Right lobe of liver (tissue), 6 donors: ENCODE measurements at regions not wholly inside any gene's neighbourhood (a gene's known extent, or its start where the extent isn't known, plus 50 kb on each side); places are given as distances from the start of the nearest gene placed in this dataset.

ENCODE experiments used
- ATAC-seq, 4 donors: fragments of 200-7000 bp; cut with Tn5 transposase; one replicate each; pipeline ENCODE4 v1.9.1; 2020; ENCODE audit warnings: mild to moderate bottlenecking in 4 of 4, moderate library complexity in 4 of 4
- DNase-seq, 3 donors: peaks; one replicate each; pipeline ENCODE4 v3.0.0-alpha.2; 2020
- H3K27ac ChIP-seq, 3 donors: fragments of 200-600 bp; one replicate each; pipeline ENCODE4 v1.8.0; 2022
- H3K27me3 ChIP-seq, 2 donors: fragments of 200-600 bp; one replicate each; pipeline ENCODE4 v1.8.0; 2022
- H3K36me3 ChIP-seq, 4 donors: fragments of 200-600 bp; sonication (generic) in 1 of 4; one replicate each; pipeline versions ENCODE4 v1.5.1 to v1.8.0; 2017 to 2022; ENCODE audit warnings: control low read depth in 1 of 4
- H3K4me1 ChIP-seq, 4 donors: fragments of 200-600 bp; sonication (generic) in 1 of 4; one replicate each; pipeline versions ENCODE4 v1.5.1 to v1.8.0; 2017 to 2022; ENCODE audit warnings: control low read depth in 1 of 4
- H3K4me3 ChIP-seq, 3 donors: fragments of 200-600 bp; one replicate each; pipeline ENCODE4 v1.8.0; 2022
- H3K9me3 ChIP-seq, 4 donors: fragments of 200-600 bp; sonication (generic) in 1 of 4; one replicate each; pipeline versions ENCODE4 v1.5.1 to v1.8.0; 2017 to 2022; ENCODE audit warnings: control low read depth in 1 of 4
- POLR2A ChIP-seq: fragments of 450-650 bp; IDR thresholded peaks from one replicate; pipeline ENCODE4 v1.6.1; 2017; ENCODE audit warnings: antibody characterized with exemption, mild to moderate bottlenecking
- WGBS: methylation state at CpG from one replicate; pipeline ENCODE4 v1.1.6; 2018; ENCODE audit warnings: low coverage, low lambda C conversion rate; ENCODE audit not compliant: insufficient coverage; ENCODE audit errors: missing lambda C conversion rate; 5-methylcytosine and 5-hydroxymethylcytosine counted together
- intact Hi-C, 2 donors: fragments of 100-400 bp; cut with DNase I; formaldehyde crosslinking; loops; one replicate each; pipeline versions ENCODE4 v1.11.2 to v1.14.1; 2022
- TF ChIP-seq, protein P1 (sequence below), 4 donors: fragments of 200-600 bp in 3 of 4; fragments of 450-650 bp in 1 of 4; IDR thresholded peaks; one replicate each; pipeline versions ENCODE4 v1.5.1 to v1.8.0; 2016 to 2022; ENCODE audit warnings: antibody characterized with exemption in 4 of 4, mild to moderate bottlenecking in 2 of 4
- donor health status: DM: no; HTN: yes; CAD: no.
- donor health status: DM: no; HTN: no; CAD: no.
- donor health status: DM: no; HTN: no; CAD: no.
- donor health status: DM: no; HTN: yes; CAD: no.
- donor health status: DM: no; HTN: yes; CAD: no.

DNA sequence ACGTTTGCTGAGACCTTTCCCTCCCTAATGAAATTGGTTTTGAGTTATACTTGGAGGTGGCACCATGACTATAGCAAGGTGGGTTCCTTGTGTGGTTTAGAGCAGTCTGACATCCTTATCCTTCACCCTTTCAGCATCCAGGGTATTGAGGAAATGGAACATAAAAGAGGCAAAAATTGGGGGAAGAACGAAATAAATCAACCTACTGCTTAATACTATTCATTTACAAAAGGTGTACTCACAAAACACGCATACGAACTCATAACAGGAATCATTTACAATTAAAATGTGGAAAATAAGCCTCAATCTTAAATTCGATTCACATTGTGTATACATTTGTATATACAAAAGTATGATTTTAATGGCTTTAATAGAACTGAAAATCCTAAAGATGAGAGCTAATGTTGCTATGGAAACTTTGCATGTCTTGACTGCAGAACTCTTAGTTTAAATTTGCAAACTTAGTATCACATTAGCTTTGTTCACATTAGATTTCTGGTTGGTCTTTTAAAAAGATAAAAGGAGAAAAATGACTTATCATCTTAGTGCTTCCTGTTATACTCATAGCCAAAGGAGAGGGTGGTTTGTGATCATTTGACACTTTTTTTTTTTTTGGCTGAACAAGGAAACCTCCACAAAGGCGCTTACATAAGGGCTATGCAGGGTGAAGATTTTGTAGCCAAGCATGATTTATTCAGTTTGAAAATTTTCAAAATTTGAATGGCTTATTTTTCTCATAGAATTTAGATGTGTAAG lies 76.1 kb upstream of the ATXN1 start:
- TF ChIP-seq POLR2A: no peak
- TF ChIP-seq, protein P1, sequence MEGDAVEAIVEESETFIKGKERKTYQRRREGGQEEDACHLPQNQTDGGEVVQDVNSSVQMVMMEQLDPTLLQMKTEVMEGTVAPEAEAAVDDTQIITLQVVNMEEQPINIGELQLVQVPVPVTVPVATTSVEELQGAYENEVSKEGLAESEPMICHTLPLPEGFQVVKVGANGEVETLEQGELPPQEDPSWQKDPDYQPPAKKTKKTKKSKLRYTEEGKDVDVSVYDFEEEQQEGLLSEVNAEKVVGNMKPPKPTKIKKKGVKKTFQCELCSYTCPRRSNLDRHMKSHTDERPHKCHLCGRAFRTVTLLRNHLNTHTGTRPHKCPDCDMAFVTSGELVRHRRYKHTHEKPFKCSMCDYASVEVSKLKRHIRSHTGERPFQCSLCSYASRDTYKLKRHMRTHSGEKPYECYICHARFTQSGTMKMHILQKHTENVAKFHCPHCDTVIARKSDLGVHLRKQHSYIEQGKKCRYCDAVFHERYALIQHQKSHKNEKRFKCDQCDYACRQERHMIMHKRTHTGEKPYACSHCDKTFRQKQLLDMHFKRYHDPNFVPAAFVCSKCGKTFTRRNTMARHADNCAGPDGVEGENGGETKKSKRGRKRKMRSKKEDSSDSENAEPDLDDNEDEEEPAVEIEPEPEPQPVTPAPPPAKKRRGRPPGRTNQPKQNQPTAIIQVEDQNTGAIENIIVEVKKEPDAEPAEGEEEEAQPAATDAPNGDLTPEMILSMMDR (IDR thresholded peaks at IDR 0.05): no peak
- no peak overlapping the region for H3K27ac ChIP-seq
- no peaks in the 10 kb centered on the region for H3K36me3 ChIP-seq
- H3K9me3 ChIP-seq: no peaks in the 10 kb centered on the region
- intact Hi-C loops: no loop called here
- no peak for DNase-seq
- H3K4me3 ChIP-seq: no peak overlapping the region
- 76% methylated on average over 6 of the region's 6 CpGs for WGBS
- peaks cover 0 to 5% (median 1%) of the 10 kb centered on the region in 4 donors for H3K4me1 ChIP-seq
- H3K27me3 ChIP-seq: no peaks in the 10 kb centered on the region
- ATAC-seq: no peak

DNA sequence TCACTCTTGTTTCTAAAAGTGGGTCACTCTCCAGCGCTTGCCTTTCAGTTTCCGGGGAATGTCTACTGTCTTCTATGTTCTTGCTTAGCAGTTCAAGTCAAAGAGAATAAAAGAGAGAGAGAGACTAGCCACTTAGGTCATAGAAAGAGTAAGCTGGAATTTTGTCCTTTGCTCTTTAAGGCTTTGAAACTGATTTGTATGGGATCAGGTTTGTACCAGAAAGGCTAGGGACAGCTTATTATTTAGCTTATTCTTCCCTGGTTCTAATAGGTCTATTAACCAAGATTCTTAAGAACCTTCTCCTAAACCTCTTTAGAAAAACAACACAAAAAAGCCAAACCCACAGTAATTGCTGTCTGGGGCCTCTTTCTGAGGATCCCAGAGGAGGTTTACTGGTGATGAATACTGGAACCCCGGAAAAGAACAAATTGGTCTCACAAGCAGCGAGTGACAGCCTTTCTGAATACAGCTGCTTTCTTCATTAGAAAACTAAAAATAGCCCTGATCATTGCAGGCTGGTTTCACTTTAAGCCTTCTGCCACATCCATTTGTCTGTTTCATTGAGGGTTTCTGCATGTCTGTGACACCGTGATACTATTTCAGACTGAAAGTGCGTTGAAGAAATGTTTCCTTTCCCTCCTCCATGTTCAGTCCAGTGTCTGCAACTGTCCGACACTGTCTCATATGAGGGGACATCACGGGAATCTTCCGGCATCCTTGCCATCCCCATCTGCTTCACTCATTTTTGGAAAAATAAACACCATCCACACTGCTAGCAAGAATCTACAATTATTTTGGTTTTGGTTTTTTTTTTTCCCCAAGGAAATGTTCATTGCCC lies 75.1 kb upstream of the ATXN1 start:
- no peak overlapping the region for H3K27ac ChIP-seq
- no peak for DNase-seq
- H3K4me3 ChIP-seq: no peak overlapping the region
- H3K4me1 ChIP-seq: peaks cover 0 to 13% (median 6%) of the 10 kb centered on the region in 4 donors
- no peak for TF ChIP-seq POLR2A
- TF ChIP-seq, protein P1 (IDR thresholded peaks at IDR 0.05): no peak
- 63% methylated on average over 9 of the region's 9 CpGs for WGBS
- intact Hi-C loops: no loop called here
- no peaks in the 10 kb centered on the region for H3K27me3 ChIP-seq
- no peaks in the 10 kb centered on the region for H3K9me3 ChIP-seq
- no peaks in the 10 kb centered on the region for H3K36me3 ChIP-seq
- no peak for ATAC-seq

DNA sequence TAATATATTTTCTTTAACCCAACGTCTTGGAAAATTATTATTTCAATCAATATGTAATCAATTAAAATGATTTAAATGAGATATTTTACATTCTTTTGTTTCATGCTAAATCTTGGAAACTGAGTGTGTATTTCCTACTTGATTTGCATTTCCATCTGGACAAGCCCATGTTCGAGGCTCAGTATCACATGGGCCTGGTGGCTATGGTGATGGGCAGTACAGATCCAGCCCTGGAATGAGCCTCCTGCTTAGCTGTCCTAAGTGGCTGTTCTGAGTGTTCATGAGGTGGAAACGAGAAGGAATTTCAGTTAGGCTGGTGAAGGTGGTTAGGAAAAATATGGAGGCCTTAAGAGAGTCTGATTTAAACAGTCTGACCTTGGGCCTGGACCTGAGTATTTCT lies 73.0 kb upstream of the ATXN1 start:
- H3K4me1 ChIP-seq: peaks cover 0 to 26% (median 13%) of the 10 kb centered on the region in 4 donors
- 62% methylated on average over 3 of the region's 3 CpGs for WGBS
- no peaks in the 10 kb centered on the region for H3K36me3 ChIP-seq
- no peak overlapping the region for H3K4me3 ChIP-seq
- no peak overlapping the region for H3K27ac ChIP-seq
- no peak for TF ChIP-seq POLR2A
- TF ChIP-seq, protein P1 (IDR thresholded peaks at IDR 0.05): no peak
- ATAC-seq (no peak), DNase-seq (no peak)
- no peaks in the 10 kb centered on the region for H3K27me3 ChIP-seq
- H3K9me3 ChIP-seq: no peaks in the 10 kb centered on the region
- intact Hi-C loops: no loop called here

DNA sequence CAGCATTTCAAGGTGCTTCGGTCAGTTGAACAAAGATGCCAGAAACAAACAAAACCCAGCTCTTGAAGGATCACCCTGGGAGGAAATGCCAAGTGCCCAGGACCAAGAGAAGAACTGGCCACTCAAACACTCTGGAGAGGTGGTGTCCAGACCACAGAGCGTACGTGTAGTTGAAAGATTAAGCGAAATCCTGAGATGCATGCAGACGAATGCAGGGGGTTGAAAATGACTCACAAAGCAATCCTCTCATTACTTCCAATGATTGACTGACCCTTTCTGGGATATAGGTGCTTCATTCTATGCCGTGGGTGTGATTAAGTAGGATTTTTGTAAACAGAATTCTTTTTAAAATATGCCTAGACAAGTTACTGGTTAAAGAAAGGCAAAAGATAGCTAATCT lies 71.5 kb upstream of the ATXN1 start:
- ATAC-seq: no peak
- Histone ChIP-seq H3K27me3 (no peaks in the 10 kb centered on the region), H3K27ac (peak overlapping the region in 1 of 3 donors; percentile 32), H3K4me3 (no peak overlapping the region), H3K36me3 (no peaks in the 10 kb centered on the region), H3K9me3 (no peaks in the 10 kb centered on the region), H3K4me1 (peaks cover 0 to 27% (median 13%) of the 10 kb centered on the region in 4 donors)
- TF ChIP-seq POLR2A: no peak
- TF ChIP-seq, protein P1 (IDR thresholded peaks at IDR 0.05): no peak
- intact Hi-C loops: no loop called here
- no peak for DNase-seq
- WGBS: 90% methylated on average over 5 of the region's 6 CpGs
